ENCODE measurements at regions not wholly inside any gene's neighbourhood (a gene's known extent, or its start where the extent isn't known, plus 50 kb on each side); places are given as distances from the start of the nearest gene placed in this dataset.

DNA sequence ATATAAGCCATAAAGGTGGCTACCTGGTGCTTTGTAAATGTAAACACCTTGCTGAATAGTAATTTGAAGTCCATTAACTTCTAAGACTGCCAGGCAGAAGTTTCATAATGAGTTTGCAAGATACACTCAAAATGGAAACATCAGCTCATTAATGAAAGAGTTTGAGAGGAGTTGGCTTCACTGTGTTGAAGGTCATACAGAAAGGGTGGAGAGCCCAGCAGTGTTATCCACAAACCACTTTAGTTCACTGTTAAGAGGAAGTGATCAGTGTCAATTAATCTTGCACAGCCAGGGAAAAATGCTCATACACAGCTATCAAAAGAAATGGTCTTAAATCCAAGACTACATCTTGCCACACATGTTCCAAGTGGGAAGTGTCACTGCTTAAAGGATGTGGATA lies 689.4 kb downstream of the JRKL start:
- no peak overlapping the region for H3K9ac ChIP-seq (ENCODE audit: low read depth in 1 of 2, low read length in 2 of 2)
- TF ChIP-seq SP1 (IDR thresholded peaks at IDR 0.05), result no peak
- TF ChIP-seq, protein P1, sequence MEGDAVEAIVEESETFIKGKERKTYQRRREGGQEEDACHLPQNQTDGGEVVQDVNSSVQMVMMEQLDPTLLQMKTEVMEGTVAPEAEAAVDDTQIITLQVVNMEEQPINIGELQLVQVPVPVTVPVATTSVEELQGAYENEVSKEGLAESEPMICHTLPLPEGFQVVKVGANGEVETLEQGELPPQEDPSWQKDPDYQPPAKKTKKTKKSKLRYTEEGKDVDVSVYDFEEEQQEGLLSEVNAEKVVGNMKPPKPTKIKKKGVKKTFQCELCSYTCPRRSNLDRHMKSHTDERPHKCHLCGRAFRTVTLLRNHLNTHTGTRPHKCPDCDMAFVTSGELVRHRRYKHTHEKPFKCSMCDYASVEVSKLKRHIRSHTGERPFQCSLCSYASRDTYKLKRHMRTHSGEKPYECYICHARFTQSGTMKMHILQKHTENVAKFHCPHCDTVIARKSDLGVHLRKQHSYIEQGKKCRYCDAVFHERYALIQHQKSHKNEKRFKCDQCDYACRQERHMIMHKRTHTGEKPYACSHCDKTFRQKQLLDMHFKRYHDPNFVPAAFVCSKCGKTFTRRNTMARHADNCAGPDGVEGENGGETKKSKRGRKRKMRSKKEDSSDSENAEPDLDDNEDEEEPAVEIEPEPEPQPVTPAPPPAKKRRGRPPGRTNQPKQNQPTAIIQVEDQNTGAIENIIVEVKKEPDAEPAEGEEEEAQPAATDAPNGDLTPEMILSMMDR (IDR thresholded peaks at IDR 0.05; ENCODE audit: low read depth, low read length, missing input control), result no peak
- no peak for TF ChIP-seq GABPA (IDR thresholded peaks at IDR 0.05 in 1 of 2, conservative IDR thresholded peaks at IDR 0.05 in 1 of 2)
- no peak for TF ChIP-seq NR2F2 (IDR thresholded peaks at IDR 0.05)
- no peak for TF ChIP-seq JUND (IDR thresholded peaks at IDR 0.05)
- TF ChIP-seq, protein P2, sequence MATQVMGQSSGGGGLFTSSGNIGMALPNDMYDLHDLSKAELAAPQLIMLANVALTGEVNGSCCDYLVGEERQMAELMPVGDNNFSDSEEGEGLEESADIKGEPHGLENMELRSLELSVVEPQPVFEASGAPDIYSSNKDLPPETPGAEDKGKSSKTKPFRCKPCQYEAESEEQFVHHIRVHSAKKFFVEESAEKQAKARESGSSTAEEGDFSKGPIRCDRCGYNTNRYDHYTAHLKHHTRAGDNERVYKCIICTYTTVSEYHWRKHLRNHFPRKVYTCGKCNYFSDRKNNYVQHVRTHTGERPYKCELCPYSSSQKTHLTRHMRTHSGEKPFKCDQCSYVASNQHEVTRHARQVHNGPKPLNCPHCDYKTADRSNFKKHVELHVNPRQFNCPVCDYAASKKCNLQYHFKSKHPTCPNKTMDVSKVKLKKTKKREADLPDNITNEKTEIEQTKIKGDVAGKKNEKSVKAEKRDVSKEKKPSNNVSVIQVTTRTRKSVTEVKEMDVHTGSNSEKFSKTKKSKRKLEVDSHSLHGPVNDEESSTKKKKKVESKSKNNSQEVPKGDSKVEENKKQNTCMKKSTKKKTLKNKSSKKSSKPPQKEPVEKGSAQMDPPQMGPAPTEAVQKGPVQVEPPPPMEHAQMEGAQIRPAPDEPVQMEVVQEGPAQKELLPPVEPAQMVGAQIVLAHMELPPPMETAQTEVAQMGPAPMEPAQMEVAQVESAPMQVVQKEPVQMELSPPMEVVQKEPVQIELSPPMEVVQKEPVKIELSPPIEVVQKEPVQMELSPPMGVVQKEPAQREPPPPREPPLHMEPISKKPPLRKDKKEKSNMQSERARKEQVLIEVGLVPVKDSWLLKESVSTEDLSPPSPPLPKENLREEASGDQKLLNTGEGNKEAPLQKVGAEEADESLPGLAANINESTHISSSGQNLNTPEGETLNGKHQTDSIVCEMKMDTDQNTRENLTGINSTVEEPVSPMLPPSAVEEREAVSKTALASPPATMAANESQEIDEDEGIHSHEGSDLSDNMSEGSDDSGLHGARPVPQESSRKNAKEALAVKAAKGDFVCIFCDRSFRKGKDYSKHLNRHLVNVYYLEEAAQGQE (IDR thresholded peaks at IDR 0.05), result no peak
- no peak for TF ChIP-seq FOXA2 (IDR thresholded peaks at IDR 0.05)
- TF ChIP-seq, protein P3, sequence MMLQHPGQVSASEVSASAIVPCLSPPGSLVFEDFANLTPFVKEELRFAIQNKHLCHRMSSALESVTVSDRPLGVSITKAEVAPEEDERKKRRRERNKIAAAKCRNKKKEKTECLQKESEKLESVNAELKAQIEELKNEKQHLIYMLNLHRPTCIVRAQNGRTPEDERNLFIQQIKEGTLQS (IDR thresholded peaks at IDR 0.05), result no peak
- no peak for TF ChIP-seq HNF4G (IDR thresholded peaks at IDR 0.05)
- no peak for TF ChIP-seq FOXA1 (IDR thresholded peaks at IDR 0.05)
- no peak for TF ChIP-seq RAD21 (IDR thresholded peaks at IDR 0.05)
- H3K9me3 ChIP-seq (ENCODE audit: control insufficient read depth in 4 of 4, low read length in 3 of 4), result peaks cover 0 to 2% (median 0%) of the 10 kb centered on the region in 4 donors
- no peak overlapping the region for H3K4me3 ChIP-seq (ENCODE audit: low read depth in 1 of 3, low read length in 3 of 3)
- DNase-seq (ENCODE audit: low spot score), result no peak
- no peaks in the 10 kb centered on the region for H3K27me3 ChIP-seq (ENCODE audit: control insufficient read depth in 4 of 4, insufficient read depth in 4 of 4, low read length in 3 of 4)
- H3K27ac ChIP-seq (ENCODE audit: low read depth in 1 of 2, low read length in 2 of 2), result no peak overlapping the region
- H3K4me1 ChIP-seq (ENCODE audit: control insufficient read depth in 4 of 4, insufficient read depth in 4 of 4, low read length in 3 of 4), result no peaks in the 10 kb centered on the region
- H3K36me3 ChIP-seq (ENCODE audit: control insufficient read depth in 4 of 4, insufficient read depth in 3 of 4, low read depth in 1 of 4, low read length in 3 of 4), result no peaks in the 10 kb centered on the region

DNA sequence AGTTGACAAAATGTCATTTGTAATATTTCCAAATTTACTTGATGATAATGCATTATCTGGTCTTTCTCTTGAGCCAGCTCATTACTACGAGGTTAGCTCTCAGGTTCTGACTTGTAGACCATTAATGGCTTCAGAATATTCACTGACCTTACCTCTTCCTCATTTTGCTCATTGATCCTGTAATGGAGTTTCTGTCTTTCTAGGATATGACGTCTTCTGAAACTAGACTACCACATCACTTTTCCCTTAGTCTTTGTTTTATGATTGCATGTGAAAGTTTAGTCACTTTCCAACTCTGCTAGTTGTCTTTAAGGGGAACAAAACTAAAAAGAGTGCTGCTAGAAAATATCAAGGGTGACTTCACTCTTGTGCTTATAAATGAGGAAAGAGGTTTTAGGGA lies 697.6 kb downstream of the JRKL start:
- 37% methylated on average over 2 of the region's 2 CpGs for WGBS

More for the DNA sequence above, 697.6 kb downstream of the JRKL start:
- Histone ChIP-seq H3K27ac (ENCODE audit: low read depth in 1 of 2, low read length in 2 of 2) (no peak overlapping the region), H3K4me1 (ENCODE audit: control insufficient read depth in 4 of 4, insufficient read depth in 4 of 4, low read length in 3 of 4) (no peaks in the 10 kb centered on the region), H3K9ac (ENCODE audit: low read depth in 1 of 2, low read length in 2 of 2) (no peak overlapping the region), H3K4me3 (ENCODE audit: low read depth in 1 of 3, low read length in 3 of 3) (no peak overlapping the region), H3K9me3 (ENCODE audit: control insufficient read depth in 4 of 4, low read length in 3 of 4) (no peaks in the 10 kb centered on the region), H3K36me3 (ENCODE audit: control insufficient read depth in 4 of 4, insufficient read depth in 3 of 4, low read depth in 1 of 4, low read length in 3 of 4) (no peaks in the 10 kb centered on the region), H3K27me3 (ENCODE audit: control insufficient read depth in 4 of 4, insufficient read depth in 4 of 4, low read length in 3 of 4) (no peaks in the 10 kb centered on the region)
- TF ChIP-seq, protein P3 (IDR thresholded peaks at IDR 0.05), result no peak
- TF ChIP-seq, protein P1 (IDR thresholded peaks at IDR 0.05; ENCODE audit: low read depth, low read length, missing input control), result no peak
- TF ChIP-seq, protein P4, sequence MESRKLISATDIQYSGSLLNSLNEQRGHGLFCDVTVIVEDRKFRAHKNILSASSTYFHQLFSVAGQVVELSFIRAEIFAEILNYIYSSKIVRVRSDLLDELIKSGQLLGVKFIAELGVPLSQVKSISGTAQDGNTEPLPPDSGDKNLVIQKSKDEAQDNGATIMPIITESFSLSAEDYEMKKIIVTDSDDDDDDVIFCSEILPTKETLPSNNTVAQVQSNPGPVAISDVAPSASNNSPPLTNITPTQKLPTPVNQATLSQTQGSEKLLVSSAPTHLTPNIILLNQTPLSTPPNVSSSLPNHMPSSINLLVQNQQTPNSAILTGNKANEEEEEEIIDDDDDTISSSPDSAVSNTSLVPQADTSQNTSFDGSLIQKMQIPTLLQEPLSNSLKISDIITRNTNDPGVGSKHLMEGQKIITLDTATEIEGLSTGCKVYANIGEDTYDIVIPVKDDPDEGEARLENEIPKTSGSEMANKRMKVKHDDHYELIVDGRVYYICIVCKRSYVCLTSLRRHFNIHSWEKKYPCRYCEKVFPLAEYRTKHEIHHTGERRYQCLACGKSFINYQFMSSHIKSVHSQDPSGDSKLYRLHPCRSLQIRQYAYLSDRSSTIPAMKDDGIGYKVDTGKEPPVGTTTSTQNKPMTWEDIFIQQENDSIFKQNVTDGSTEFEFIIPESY (IDR thresholded peaks at IDR 0.05), result no peak
- TF ChIP-seq, protein P2 (IDR thresholded peaks at IDR 0.05), result no peak
- TF ChIP-seq, protein P5, sequence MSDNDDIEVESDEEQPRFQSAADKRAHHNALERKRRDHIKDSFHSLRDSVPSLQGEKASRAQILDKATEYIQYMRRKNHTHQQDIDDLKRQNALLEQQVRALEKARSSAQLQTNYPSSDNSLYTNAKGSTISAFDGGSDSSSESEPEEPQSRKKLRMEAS (IDR thresholded peaks at IDR 0.05), result no peak
- DNase-seq (ENCODE audit: low spot score), result no peak
